Breast epithelium (tissue), 4 donors: ENCODE measurements at regions not wholly inside any gene's neighbourhood (a gene's known extent, or its start where the extent isn't known, plus 50 kb on each side); places are given as distances from the start of the nearest gene placed in this dataset.

Experiments
- DNase-seq, 2 donors: peaks; one replicate each; pipeline ENCODE4 v3.0.0-alpha.2; 2019; ENCODE audit warnings: low spot score in 2 of 2
- H3K27ac ChIP-seq, 2 donors: fragments of 200-600 bp; sonication (generic) in 1 of 2; one replicate each; pipeline ENCODE4 v1.5.1; 2016 to 2019; ENCODE audit warnings: mild to moderate bottlenecking in 1 of 2
- H3K27me3 ChIP-seq, 2 donors: fragments of 200-600 bp; sonication (generic) in 1 of 2; one replicate each; pipeline versions ENCODE4 v1.5.1 to v1.6.0; 2017 to 2019; ENCODE audit warnings: control low read depth in 1 of 2, mild to moderate bottlenecking in 1 of 2
- H3K36me3 ChIP-seq: fragments of 200-600 bp; one replicate; pipeline ENCODE4 v1.5.1; 2019
- H3K4me1 ChIP-seq, 2 donors: fragments of 200-600 bp; sonication (generic); one replicate each; pipeline ENCODE4 v1.5.1; 2016 to 2019; ENCODE audit warnings: control low read depth in 1 of 2
- H3K4me3 ChIP-seq, 3 donors: fragments of 200-600 bp; sonication (generic); 1 replicate in 2 of 3; 2 replicates in 1 of 3; pipeline ENCODE4 v1.5.1; 2016 to 2019; ENCODE audit warnings: mild to moderate bottlenecking in 3 of 3, moderate library complexity in 2 of 3
- H3K9me3 ChIP-seq, 2 donors: fragments of 200-600 bp; sonication (generic) in 1 of 2; one replicate each; pipeline ENCODE4 v1.5.1; 2016 to 2019; ENCODE audit warnings: control low read depth in 1 of 2
- POLR2A ChIP-seq: fragments of 450-650 bp; IDR thresholded peaks from one replicate; pipeline ENCODE4 v1.6.1; 2016; ENCODE audit warnings: antibody characterized with exemption, mild to moderate bottlenecking, moderate library complexity
- POLR2AphosphoS5 ChIP-seq, 3 donors: sonication (generic); formaldehyde crosslinking; IDR thresholded peaks; one replicate each; pipeline ENCODE4 v1.6.1; 2017; ENCODE audit warnings: antibody characterized with exemption in 3 of 3
- intact Hi-C: fragments of 100-400 bp; cut with DNase I; formaldehyde crosslinking; loops from one replicate; pipeline ENCODE4 v1.15.1; 2023; ENCODE audit warnings: low total_unique reads
- TF ChIP-seq, protein P1 (sequence below), 3 donors: fragments of 450-650 bp; IDR thresholded peaks; one replicate each; pipeline ENCODE4 v1.5.1; 2016 to 2017; ENCODE audit warnings: antibody characterized with exemption in 3 of 3, mild to moderate bottlenecking in 3 of 3, moderate library complexity in 3 of 3

DNA sequence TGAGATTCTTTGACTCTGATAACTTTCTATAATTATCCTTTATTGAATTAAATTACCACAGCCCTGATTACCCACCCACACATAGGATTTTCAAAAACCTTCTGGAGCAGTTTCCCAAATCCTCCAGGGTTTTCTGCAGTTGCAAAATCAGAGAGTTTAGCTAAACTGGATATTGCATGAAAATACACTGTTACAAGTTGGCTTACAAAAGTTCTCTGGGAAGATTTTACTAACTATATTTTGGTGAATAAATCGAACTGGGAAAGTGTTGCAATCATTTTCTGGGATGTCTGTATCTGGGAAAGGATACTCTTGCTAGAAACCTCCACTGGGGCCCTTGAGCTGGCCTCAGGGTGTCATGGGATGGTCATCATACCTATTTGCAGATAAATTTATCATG is 97.6 kb upstream of the STMND1 start:
- intact Hi-C loops = no loop called here
- Histone ChIP-seq H3K27me3 (no peaks in the 10 kb centered on the region), H3K4me1 (no peaks in the 10 kb centered on the region), H3K4me3 (no peak overlapping the region), H3K27ac (no peak overlapping the region), H3K9me3 (no peaks in the 10 kb centered on the region), H3K36me3 (no peaks in the 10 kb centered on the region)
- TF ChIP-seq, protein P1, sequence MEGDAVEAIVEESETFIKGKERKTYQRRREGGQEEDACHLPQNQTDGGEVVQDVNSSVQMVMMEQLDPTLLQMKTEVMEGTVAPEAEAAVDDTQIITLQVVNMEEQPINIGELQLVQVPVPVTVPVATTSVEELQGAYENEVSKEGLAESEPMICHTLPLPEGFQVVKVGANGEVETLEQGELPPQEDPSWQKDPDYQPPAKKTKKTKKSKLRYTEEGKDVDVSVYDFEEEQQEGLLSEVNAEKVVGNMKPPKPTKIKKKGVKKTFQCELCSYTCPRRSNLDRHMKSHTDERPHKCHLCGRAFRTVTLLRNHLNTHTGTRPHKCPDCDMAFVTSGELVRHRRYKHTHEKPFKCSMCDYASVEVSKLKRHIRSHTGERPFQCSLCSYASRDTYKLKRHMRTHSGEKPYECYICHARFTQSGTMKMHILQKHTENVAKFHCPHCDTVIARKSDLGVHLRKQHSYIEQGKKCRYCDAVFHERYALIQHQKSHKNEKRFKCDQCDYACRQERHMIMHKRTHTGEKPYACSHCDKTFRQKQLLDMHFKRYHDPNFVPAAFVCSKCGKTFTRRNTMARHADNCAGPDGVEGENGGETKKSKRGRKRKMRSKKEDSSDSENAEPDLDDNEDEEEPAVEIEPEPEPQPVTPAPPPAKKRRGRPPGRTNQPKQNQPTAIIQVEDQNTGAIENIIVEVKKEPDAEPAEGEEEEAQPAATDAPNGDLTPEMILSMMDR (IDR thresholded peaks at IDR 0.05) = no peak
- TF ChIP-seq POLR2A (no peak), POLR2AphosphoS5 (IDR thresholded peaks at IDR 0.05) (no peak)
- no peak for DNase-seq

DNA sequence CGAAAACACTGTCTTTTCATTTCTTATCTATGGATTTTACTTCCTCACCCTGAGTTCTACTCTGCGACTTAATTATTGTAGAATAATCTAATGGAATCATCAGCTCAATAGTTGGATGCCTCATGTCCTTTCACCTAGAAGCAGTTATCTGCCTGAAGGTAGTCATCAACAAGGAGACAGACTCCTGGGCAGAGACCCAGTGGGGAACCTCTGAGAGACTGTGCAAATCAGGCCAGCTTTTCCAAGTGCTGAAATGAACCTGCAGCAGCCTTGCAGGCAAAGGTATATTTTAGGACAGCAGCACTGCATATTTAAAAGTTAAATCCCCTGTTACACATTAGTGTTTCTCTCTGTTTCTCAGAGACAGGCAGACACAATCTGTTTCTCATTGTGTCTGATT is 99.7 kb upstream of the STMND1 start:
- Histone ChIP-seq H3K27ac (no peak overlapping the region), H3K9me3 (no peaks in the 10 kb centered on the region), H3K4me1 (no peaks in the 10 kb centered on the region), H3K4me3 (no peak overlapping the region), H3K36me3 (no peaks in the 10 kb centered on the region), H3K27me3 (no peaks in the 10 kb centered on the region)
- intact Hi-C loops = no loop called here
- no peak for TF ChIP-seq POLR2AphosphoS5 (IDR thresholded peaks at IDR 0.05)
- no peak for TF ChIP-seq POLR2A
- TF ChIP-seq, protein P1 (IDR thresholded peaks at IDR 0.05) = no peak
- DNase-seq = no peak

DNA sequence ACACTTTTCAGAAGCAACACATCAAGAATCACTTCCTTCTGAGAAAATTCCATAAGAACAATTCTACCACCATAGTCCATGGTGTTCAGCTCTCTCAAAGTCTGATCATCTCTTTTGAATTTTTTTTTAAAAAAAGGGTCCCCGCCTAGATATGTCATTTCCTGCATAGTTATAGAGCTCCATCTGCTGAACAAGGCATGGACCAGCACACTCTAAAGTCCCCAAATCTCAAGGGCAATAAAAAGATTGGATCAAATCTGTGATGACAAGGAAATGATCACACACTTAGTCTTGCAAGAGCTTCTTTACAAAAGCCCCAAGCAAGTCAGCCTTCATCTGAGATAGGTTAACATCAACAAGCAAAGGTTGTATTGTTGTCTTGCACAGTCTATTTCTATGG is 100.7 kb upstream of the STMND1 start:
- no peaks in the 10 kb centered on the region for H3K36me3 ChIP-seq
- H3K27me3 ChIP-seq = no peaks in the 10 kb centered on the region
- no peak overlapping the region for H3K4me3 ChIP-seq
- no peak for DNase-seq
- no peaks in the 10 kb centered on the region for H3K4me1 ChIP-seq
- H3K9me3 ChIP-seq = no peaks in the 10 kb centered on the region
- intact Hi-C loops = no loop called here
- TF ChIP-seq, protein P1 (IDR thresholded peaks at IDR 0.05) = no peak
- H3K27ac ChIP-seq = no peak overlapping the region

- Histone ChIP-seq H3K36me3 (no peaks in the 10 kb centered on the region), H3K4me3 (no peak overlapping the region), H3K27me3 (no peaks in the 10 kb centered on the region), H3K27ac (peak overlapping the region; percentile 48 to 67), H3K9me3 (no peaks in the 10 kb centered on the region), H3K4me1 (no peaks in the 10 kb centered on the region)
- intact Hi-C loops = no loop called here
- DNase-seq = no peak
- TF ChIP-seq, protein P1 (IDR thresholded peaks at IDR 0.05) = no peak
- TF ChIP-seq POLR2A (no peak), POLR2AphosphoS5 (IDR thresholded peaks at IDR 0.05) (peak in 1 of 3 donors; percentile 30)
These were observed 102.1 kb upstream of the STMND1 start for GRCh38 chr6:16999491-17000436.

GRCh38 chr6:16998461-16998860 is 103.4 kb upstream of the STMND1 start:
- Histone ChIP-seq H3K9me3 (no peaks in the 10 kb centered on the region), H3K27ac (no peak overlapping the region), H3K36me3 (no peaks in the 10 kb centered on the region), H3K4me1 (no peaks in the 10 kb centered on the region), H3K4me3 (no peak overlapping the region), H3K27me3 (no peaks in the 10 kb centered on the region)
- TF ChIP-seq POLR2AphosphoS5 (IDR thresholded peaks at IDR 0.05) = no peak
- TF ChIP-seq, protein P1 (IDR thresholded peaks at IDR 0.05) = no peak
- TF ChIP-seq POLR2A = no peak
- DNase-seq = no peak
- intact Hi-C loops = no loop called here
